Esophagus (tissue), 2 donors: ENCODE measurements at regions not wholly inside any gene's neighbourhood (a gene's known extent, or its start where the extent isn't known, plus 50 kb on each side); places are given as distances from the start of the nearest gene placed in this dataset.
"Not testable (repeated sequence)": the region's sequence is repeated elsewhere in the genome, so short reads cannot be mapped to it uniquely, and the experiment has no call there.

Experiments
- H3K27ac ChIP-seq, 2 donors: one replicate each; pipeline ENCODE4 v1.5.1; 2013; ENCODE audit warnings: low read depth in 2 of 2, mild to moderate bottlenecking in 2 of 2, inconsistent platforms in 1 of 2, low read length in 1 of 2, moderate library complexity in 1 of 2
- H3K27me3 ChIP-seq, 2 donors: one replicate each; pipeline ENCODE4 v1.6.1; 2013; ENCODE audit warnings: low read length in 2 of 2, control low read depth in 1 of 2, mild to moderate bottlenecking in 1 of 2; ENCODE audit not compliant: insufficient read depth in 2 of 2, control insufficient read depth in 1 of 2
- H3K36me3 ChIP-seq, 2 donors: one replicate each; pipeline ENCODE4 v1.6.1; 2013; ENCODE audit warnings: low read length in 1 of 2; ENCODE audit not compliant: control insufficient read depth in 2 of 2, insufficient read depth in 2 of 2
- H3K4me1 ChIP-seq, 2 donors: one replicate each; pipeline ENCODE4 v1.6.1; 2013; ENCODE audit warnings: low read length in 1 of 2; ENCODE audit not compliant: control insufficient read depth in 2 of 2, insufficient read depth in 2 of 2
- H3K4me3 ChIP-seq, 2 donors: one replicate each; pipeline ENCODE4 v1.5.1; 2013; ENCODE audit warnings: low read length in 2 of 2, mild to moderate bottlenecking in 2 of 2, low read depth in 1 of 2, moderate library complexity in 1 of 2
- H3K9me3 ChIP-seq, 2 donors: one replicate each; pipeline ENCODE4 v1.6.1; 2013; ENCODE audit warnings: mild to moderate bottlenecking in 2 of 2, low read depth in 1 of 2, low read length in 1 of 2, moderate library complexity in 1 of 2; ENCODE audit not compliant: control insufficient read depth in 2 of 2, insufficient read depth in 1 of 2
- WGBS, 2 donors: extraction: QIAGEN DNeasy Blood & Tissue Kit; methylation state at CpG; one replicate each; pipeline ENCODE4 v1.1.7; 2013; 5-methylcytosine and 5-hydroxymethylcytosine counted together
- donor health status: healthy with polysubstance abuse.
- donor health status: Bipolar disorder and iron deficiency.

DNA sequence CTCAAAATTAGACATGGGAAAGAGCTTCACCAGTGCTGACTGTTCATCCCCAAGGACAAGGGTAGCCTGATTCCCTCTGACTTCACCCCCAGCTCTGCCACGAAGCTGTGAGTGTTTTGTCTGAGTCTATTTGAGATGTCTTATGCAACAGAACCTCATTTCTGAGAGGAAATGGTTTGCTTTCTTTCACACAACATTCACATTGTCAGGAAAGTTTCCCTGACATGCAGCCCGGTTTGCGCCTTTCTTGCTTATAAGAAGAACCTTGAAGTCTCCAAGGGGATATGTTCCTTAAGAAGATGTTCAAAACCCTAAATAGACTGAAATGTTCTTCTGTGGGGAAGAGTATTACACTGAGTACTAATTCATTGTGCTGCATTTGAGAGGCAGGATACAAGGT is 300.5 kb upstream of the CCL2 start:
- Histone ChIP-seq H3K27me3 (no peaks in the 10 kb centered on the region), H3K36me3 (no peaks in the 10 kb centered on the region), H3K9me3 (peaks cover 0 to 6% of the 10 kb centered on the region in 2 donors), H3K4me3 (no peak overlapping the region), H3K27ac (no peak overlapping the region), H3K4me1 (peaks cover 2 to 4% of the 10 kb centered on the region in 2 donors)
- 80 to 83% methylated on average over 3 of the region's 3 CpGs for WGBS, 2 donors

GRCh38 chr17:33955461-33955860 is 299.6 kb upstream of the CCL2 start:
- H3K4me1 ChIP-seq: peaks cover 2 to 3% of the 10 kb centered on the region in 2 donors
- H3K27me3 ChIP-seq: no peaks in the 10 kb centered on the region
- no peak overlapping the region for H3K4me3 ChIP-seq
- H3K27ac ChIP-seq: no peak overlapping the region
- H3K9me3 ChIP-seq: peaks cover 0 to 6% of the 10 kb centered on the region in 2 donors
- no peaks in the 10 kb centered on the region for H3K36me3 ChIP-seq
- 41 to 43% methylated on average over 2 of the region's 2 CpGs for WGBS, 2 donors

GRCh38 chr17:33959098-33959497 is 296.0 kb upstream of the CCL2 start:
- H3K27ac ChIP-seq, H3K36me3 ChIP-seq, H3K9me3 ChIP-seq, H3K4me3 ChIP-seq, H3K27me3 ChIP-seq, H3K4me1 ChIP-seq: not testable (repeated sequence)

GRCh38 chr17:33962857-33963655 is 292.0 kb upstream of the CCL2 start:
- no peak overlapping the region for H3K27ac ChIP-seq
- no peaks in the 10 kb centered on the region for H3K36me3 ChIP-seq
- H3K4me3 ChIP-seq: no peak overlapping the region
- WGBS, 2 donors: 72 to 79% methylated on average over 7 of the region's 7 CpGs
- H3K27me3 ChIP-seq: no peaks in the 10 kb centered on the region
- peaks cover 0 to 5% of the 10 kb centered on the region in 2 donors for H3K9me3 ChIP-seq
- peaks cover 0 to 8% of the 10 kb centered on the region in 2 donors for H3K4me1 ChIP-seq

- Histone ChIP-seq H3K36me3 (no peaks in the 10 kb centered on the region), H3K9me3 (no peaks in the 10 kb centered on the region), H3K4me1 (peaks cover 0 to 13% of the 10 kb centered on the region in 2 donors), H3K27me3 (no peaks in the 10 kb centered on the region), H3K4me3 (no peak overlapping the region), H3K27ac (no peak overlapping the region)
- 68 to 69% methylated on average over 5 of the region's 5 CpGs for WGBS, 2 donors
Observed at GRCh38 chr17:33964344-33964979, 290.6 kb upstream of the CCL2 start.

- peaks cover 0 to 18% of the 10 kb centered on the region in 2 donors for H3K4me1 ChIP-seq
- 90% methylated on average over 9 of the region's 9 CpGs for WGBS, 2 donors
- no peak overlapping the region for H3K4me3 ChIP-seq
- H3K9me3 ChIP-seq: no peaks in the 10 kb centered on the region
- H3K36me3 ChIP-seq: no peaks in the 10 kb centered on the region
- no peaks in the 10 kb centered on the region for H3K27me3 ChIP-seq
- H3K27ac ChIP-seq: no peak overlapping the region
Observed at GRCh38 chr17:33966410-33967059, 288.6 kb upstream of the CCL2 start.

GRCh38 chr17:33967608-33968349 is 287.3 kb upstream of the CCL2 start:
- Histone ChIP-seq H3K4me1 (peaks cover 0 to 18% of the 10 kb centered on the region in 2 donors), H3K27me3 (no peaks in the 10 kb centered on the region), H3K4me3 (no peak overlapping the region), H3K27ac (peak overlapping the region; percentile 16 to 75), H3K36me3 (no peaks in the 10 kb centered on the region), H3K9me3 (no peaks in the 10 kb centered on the region)
- WGBS, 2 donors: 59 to 62% methylated on average over 8 of the region's 8 CpGs

DNA sequence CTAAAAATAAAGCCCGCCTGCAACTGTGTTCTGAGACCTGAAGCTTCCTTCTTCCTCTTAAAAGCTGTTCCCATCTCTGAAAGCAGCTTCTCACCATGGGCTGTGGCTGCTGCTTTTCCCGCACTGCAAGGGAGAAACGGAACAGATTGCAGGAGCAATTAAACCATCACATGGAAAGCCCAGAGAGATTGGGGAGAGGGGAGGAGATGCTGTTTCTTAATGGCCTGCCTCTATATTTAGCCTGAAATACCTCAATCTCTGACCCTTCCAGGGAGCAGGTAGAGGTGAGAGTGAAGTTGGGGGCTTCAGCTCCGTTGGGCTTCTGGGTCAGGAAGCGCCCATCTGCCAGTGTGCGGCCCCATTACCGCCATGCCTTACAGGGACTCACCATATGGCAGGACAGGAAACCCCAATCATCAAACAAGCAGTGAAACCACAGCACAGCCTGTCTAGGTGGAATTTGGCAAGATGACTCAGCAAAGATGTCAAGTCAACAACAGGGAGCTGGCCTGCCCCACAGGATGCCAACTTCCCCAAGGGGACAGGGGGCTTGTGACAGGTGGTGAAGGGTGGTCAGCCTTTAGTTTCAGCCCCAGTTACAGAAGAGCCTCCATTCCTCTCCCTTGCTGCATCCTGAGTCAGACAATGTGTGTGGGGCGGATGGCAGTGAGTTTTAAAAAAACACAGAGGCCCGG is 286.6 kb upstream of the CCL2 start:
- no peak overlapping the region for H3K4me3 ChIP-seq
- WGBS, 2 donors: 56 to 58% methylated on average over 9 of the region's 9 CpGs
- no peaks in the 10 kb centered on the region for H3K9me3 ChIP-seq
- no peaks in the 10 kb centered on the region for H3K27me3 ChIP-seq
- peak overlapping the region in 1 of 2 donors; percentile 75 for H3K27ac ChIP-seq
- H3K4me1 ChIP-seq: peaks cover 0 to 18% of the 10 kb centered on the region in 2 donors
- H3K36me3 ChIP-seq: no peaks in the 10 kb centered on the region

- peaks cover 0 to 16% of the 10 kb centered on the region in 2 donors for H3K4me1 ChIP-seq
- no peaks in the 10 kb centered on the region for H3K27me3 ChIP-seq
- no peaks in the 10 kb centered on the region for H3K36me3 ChIP-seq
- WGBS, 2 donors: 69 to 75% methylated on average over 5 of the region's 5 CpGs
- no peaks in the 10 kb centered on the region for H3K9me3 ChIP-seq
- H3K4me3 ChIP-seq: no peak overlapping the region
- H3K27ac ChIP-seq: peak overlapping the region in 1 of 2 donors; percentile 69
Observed at GRCh38 chr17:33970279-33970678, 284.8 kb upstream of the CCL2 start.
